ENCODE measurements at regions not wholly inside any gene's neighbourhood (a gene's known extent, or its start where the extent isn't known, plus 50 kb on each side); places are given as distances from the start of the nearest gene placed in this dataset.

- TF ChIP-seq, protein P1, sequence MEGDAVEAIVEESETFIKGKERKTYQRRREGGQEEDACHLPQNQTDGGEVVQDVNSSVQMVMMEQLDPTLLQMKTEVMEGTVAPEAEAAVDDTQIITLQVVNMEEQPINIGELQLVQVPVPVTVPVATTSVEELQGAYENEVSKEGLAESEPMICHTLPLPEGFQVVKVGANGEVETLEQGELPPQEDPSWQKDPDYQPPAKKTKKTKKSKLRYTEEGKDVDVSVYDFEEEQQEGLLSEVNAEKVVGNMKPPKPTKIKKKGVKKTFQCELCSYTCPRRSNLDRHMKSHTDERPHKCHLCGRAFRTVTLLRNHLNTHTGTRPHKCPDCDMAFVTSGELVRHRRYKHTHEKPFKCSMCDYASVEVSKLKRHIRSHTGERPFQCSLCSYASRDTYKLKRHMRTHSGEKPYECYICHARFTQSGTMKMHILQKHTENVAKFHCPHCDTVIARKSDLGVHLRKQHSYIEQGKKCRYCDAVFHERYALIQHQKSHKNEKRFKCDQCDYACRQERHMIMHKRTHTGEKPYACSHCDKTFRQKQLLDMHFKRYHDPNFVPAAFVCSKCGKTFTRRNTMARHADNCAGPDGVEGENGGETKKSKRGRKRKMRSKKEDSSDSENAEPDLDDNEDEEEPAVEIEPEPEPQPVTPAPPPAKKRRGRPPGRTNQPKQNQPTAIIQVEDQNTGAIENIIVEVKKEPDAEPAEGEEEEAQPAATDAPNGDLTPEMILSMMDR (optimal IDR thresholded peaks at IDR 0.05 in 1 of 3, IDR thresholded peaks at IDR 0.05 in 1 of 3, conservative IDR thresholded peaks at IDR 0.05 in 1 of 3; ENCODE audit: extremely low read depth in 1 of 3, insufficient read depth in 2 of 3, low read length in 3 of 3), result no peak
- no peak for TF ChIP-seq EZH2 (IDR thresholded peaks at IDR 0.05; ENCODE audit: low read length)
These were observed 95.0 kb downstream of the TLR5 start for GRCh38 chr1:223048026-223048425.

Measured in keratinocyte (primary cell).